ENCODE measurements at regions not wholly inside any gene's neighbourhood (a gene's known extent, or its start where the extent isn't known, plus 50 kb on each side); places are given as distances from the start of the nearest gene placed in this dataset.

DNA sequence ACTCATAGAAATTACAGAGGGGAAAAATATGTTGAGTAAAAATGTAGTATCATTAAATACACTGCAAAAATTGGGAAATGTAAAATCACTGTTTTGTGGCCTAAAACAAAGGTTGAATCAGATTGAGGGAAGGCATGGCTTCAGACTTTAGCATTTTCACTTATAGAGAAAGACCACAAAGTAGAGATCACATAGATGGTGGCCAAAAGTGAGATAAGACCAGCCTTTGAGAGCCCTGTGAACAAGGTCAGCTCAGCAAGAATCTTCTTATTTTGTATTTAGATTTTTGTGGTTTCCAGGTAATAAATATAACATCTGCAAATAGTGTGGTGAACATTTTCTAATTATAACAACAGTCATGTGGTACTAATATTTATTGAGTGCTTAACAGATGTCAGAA is 544.8 kb upstream of the DPPA4 start:
- H3K4me3 ChIP-seq (ENCODE audit: low read depth, low read length) = no peak overlapping the region
- no peak for DNase-seq (ENCODE audit: low read depth)
- TF ChIP-seq, protein P1, sequence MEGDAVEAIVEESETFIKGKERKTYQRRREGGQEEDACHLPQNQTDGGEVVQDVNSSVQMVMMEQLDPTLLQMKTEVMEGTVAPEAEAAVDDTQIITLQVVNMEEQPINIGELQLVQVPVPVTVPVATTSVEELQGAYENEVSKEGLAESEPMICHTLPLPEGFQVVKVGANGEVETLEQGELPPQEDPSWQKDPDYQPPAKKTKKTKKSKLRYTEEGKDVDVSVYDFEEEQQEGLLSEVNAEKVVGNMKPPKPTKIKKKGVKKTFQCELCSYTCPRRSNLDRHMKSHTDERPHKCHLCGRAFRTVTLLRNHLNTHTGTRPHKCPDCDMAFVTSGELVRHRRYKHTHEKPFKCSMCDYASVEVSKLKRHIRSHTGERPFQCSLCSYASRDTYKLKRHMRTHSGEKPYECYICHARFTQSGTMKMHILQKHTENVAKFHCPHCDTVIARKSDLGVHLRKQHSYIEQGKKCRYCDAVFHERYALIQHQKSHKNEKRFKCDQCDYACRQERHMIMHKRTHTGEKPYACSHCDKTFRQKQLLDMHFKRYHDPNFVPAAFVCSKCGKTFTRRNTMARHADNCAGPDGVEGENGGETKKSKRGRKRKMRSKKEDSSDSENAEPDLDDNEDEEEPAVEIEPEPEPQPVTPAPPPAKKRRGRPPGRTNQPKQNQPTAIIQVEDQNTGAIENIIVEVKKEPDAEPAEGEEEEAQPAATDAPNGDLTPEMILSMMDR (IDR thresholded peaks at IDR 0.05; ENCODE audit: insufficient read depth, low read depth, low read length) = no peak

DNA sequence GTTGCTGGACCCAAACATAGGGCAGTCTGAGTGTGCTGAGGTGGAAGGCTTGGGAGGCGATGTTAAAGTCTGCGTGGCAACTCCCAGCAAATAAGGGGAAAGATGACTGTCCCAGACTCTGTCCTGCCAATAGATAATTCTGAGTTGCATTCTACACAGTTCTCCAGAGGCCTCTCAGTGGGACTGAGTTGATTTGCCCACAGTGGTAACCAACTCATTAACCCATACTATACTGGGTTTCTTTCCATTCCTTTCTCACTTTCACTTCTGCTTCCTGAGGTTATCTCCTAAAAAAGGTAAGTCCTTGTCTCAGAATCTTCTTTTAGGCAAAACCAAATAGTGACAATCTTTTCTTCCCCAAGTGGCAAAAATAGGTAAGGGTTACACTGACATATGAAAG is 549.9 kb upstream of the DPPA4 start:
- no peak overlapping the region for H3K4me3 ChIP-seq (ENCODE audit: low read depth, low read length)
- TF ChIP-seq, protein P1 (IDR thresholded peaks at IDR 0.05; ENCODE audit: insufficient read depth, low read depth, low read length) = no peak
- DNase-seq (ENCODE audit: low read depth) = no peak

DNA sequence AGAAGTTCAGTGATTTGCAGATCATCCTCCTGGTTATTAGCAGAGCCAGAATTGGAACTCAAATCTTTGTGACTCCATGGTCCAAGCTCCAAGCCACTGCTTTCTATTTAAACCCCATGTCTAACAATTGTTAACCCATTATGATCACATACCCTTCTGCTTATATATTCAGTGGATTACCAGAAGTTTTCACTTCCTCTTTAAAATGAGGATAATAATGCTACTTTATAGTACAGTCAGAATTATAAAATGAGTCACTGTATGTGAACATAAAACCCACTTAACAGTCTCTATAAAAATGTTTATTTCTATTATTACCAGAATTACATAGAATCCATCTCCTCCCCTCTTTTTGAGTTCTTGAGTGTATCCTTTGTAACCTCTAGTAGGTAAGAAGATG is 550.7 kb upstream of the DPPA4 start:
- no peak for DNase-seq (ENCODE audit: low read depth)
- H3K4me3 ChIP-seq (ENCODE audit: low read depth, low read length) = no peak overlapping the region
- TF ChIP-seq, protein P1 (IDR thresholded peaks at IDR 0.05; ENCODE audit: insufficient read depth, low read depth, low read length) = no peak

DNA sequence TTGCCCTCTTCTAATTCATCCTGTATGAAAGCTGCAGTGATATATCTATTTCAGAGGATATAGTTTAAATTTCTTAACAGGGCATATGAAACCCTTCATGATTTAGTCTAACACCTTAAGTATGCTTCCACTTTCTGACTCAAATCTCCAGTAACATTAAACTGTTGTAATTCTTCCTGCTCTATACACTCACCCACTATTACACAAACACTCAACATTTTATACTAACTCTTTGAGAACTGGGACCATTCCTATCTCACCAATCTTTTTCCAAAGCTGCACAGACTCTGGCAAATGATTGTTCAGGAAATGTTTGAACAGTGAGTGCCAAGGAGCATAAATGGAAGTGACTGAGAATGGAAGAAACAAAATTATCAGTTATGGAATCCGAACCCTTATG is 560.4 kb upstream of the DPPA4 start:
- TF ChIP-seq, protein P1 (IDR thresholded peaks at IDR 0.05; ENCODE audit: insufficient read depth, low read depth, low read length) = no peak
- no peak for DNase-seq (ENCODE audit: low read depth)
- H3K4me3 ChIP-seq (ENCODE audit: low read depth, low read length) = no peak overlapping the region

DNA sequence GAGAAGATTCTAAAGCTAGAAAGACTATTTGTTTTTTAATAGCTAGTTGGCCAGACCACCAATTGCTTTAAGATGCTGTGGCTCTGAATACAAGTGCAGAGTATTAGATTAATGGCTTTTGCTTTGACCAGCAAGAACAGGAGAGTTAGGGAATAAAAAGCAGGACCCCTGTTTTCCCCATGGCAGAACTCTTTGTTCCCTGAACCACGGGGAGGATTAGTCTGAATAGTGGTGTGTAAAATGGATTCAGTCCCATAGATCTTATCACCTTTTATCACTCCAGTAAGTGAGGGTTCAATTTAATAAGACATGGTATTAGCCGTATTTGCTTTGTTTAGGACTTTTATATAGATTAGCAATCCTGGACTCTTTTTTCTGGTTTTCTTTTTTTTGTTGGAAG is 562.6 kb upstream of the DPPA4 start:
- DNase-seq (ENCODE audit: low read depth) = no peak
- no peak overlapping the region for H3K4me3 ChIP-seq (ENCODE audit: low read depth, low read length)

DNA sequence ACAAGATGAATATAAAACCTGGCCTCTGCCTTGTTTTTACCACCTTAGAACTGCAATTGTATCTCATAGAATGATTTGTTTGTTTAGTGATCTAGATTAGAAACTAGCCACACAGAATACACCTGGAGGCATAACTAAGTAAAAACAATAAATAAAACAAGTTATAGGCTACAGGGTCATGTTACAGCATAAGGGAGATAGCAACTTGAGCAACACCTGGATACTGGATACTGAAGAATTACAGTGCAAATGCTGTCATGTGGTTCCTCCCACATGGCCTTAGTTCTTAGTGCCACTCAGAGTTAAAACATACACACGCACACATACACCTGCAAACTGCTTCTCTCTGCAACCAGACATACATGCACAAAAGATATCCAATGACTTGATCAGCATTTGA is 563.4 kb upstream of the DPPA4 start:
- DNase-seq (ENCODE audit: low read depth) = no peak
- no peak overlapping the region for H3K4me3 ChIP-seq (ENCODE audit: low read depth, low read length)
- TF ChIP-seq, protein P1 (IDR thresholded peaks at IDR 0.05; ENCODE audit: insufficient read depth, low read depth, low read length) = no peak

More for the DNA sequence above, 562.6 kb upstream of the DPPA4 start:
- TF ChIP-seq, protein P1 (IDR thresholded peaks at IDR 0.05; ENCODE audit: insufficient read depth, low read depth, low read length) = no peak

DNA sequence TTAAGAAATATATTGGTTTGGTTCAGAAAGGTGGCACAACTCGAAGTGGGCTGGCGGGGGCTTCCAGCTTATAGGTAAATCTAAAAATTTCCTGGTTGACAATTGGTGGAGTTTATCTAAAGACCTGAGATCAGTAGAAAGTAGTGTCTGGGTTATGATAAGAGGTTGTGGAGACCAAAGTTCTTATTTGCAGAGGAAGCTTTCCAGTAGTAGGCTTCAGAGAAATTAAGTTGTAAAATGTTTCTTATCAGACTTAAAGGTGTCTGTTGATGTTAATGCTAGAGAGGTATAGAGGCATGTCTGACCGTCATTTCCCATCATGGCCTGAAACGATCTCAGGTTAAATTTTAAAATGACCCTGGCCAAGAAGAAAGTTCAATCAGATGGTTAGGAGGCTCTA is 565.2 kb upstream of the DPPA4 start:
- DNase-seq (ENCODE audit: low read depth) = no peak
- H3K4me3 ChIP-seq (ENCODE audit: low read depth, low read length) = no peak overlapping the region
- TF ChIP-seq, protein P1 (IDR thresholded peaks at IDR 0.05; ENCODE audit: insufficient read depth, low read depth, low read length) = no peak
